Heart left ventricle (tissue), 13 donors: ENCODE measurements at regions not wholly inside any gene's neighbourhood (a gene's known extent, or its start where the extent isn't known, plus 50 kb on each side); places are given as distances from the start of the nearest gene placed in this dataset.

Source experiments
- POLR2A ChIP-seq, 2 donors: fragments of 450-650 bp; IDR thresholded peaks; one replicate each; pipeline ENCODE4 v1.6.1; 2017; ENCODE audit warnings: antibody characterized with exemption in 2 of 2, mild to moderate bottlenecking in 2 of 2, moderate library complexity in 2 of 2
- TF ChIP-seq, protein P1 (sequence below), 12 donors: fragments of 200-600 bp; sonication (generic) in 4 of 12; IDR thresholded peaks; one replicate each; pipeline versions ENCODE4 v1.5.0 to v1.8.0; 2018 to 2022; ENCODE audit warnings: antibody characterized with exemption in 12 of 12, mild to moderate bottlenecking in 5 of 12
- donor health status: ischemic (EF 13 %, LVEDD 7.1; RV severe dilation, severe dysfunction).
- donor health status: DM: no; HTN: yes; CAD: no.
- donor health status: DM: no; HTN: no; CAD: no.
- donor health status: ischemic (EF 25% LVEDD 6.9; RV normal size, moderate dysfunction).
- donor health status: ischemic (EF 25% LVEDD 5.7; RV mildly dilated, moderate dysfunction).
- donor health status: ischemic (EF 35%, LVEDD 5.7; RV mildly dilated, moderate dysfunction).
- donor health status: nonischemic (EF 11% LVEDD 7.7; RV severe dilation, severe dysfunction).
- donor health status: DM: yes; HTN: yes; CAD: no.
- donor health status: PGD.
- donor health status: ischemic (EF 29% LVEDD 5.4; RV normal size, mild dysfunction).
- donor health status: nonischemic (EF 23%, LVEDD 6.1; RV moderate dilation, normal function).

DNA sequence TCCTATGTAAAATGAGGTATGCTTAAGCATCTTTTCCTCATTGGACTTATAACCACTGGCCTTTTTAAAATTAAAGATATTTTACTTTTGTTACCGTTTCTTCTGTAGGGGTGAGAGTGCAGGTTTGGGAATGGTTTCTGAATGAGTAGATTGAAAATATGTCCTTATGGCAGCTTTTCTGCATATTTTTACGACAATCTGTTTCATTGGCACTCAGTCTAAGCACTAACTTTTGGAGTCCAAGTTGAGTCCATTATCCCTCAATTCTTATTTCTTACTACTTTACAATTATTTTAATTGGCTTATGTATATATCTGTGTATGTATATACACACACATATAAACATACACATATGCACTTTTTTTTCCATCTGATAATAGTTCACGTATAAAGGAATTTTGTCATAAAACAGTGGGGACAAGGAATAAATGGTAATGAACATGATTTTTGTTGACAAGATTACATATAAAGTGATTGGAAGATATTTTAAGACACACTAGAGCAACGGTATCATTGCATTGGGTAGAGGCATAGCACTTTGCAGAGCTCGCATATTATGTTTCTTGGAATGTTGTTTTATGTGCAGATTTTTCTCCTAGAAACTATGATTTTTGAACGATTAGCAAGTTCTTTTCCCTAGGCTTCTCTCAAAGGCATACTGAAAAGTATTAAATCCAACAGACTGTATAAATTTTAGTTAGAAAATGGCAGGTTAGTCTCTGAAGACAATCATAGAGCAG is 133.0 kb downstream of the FAT4 start:
- TF ChIP-seq, protein P1, sequence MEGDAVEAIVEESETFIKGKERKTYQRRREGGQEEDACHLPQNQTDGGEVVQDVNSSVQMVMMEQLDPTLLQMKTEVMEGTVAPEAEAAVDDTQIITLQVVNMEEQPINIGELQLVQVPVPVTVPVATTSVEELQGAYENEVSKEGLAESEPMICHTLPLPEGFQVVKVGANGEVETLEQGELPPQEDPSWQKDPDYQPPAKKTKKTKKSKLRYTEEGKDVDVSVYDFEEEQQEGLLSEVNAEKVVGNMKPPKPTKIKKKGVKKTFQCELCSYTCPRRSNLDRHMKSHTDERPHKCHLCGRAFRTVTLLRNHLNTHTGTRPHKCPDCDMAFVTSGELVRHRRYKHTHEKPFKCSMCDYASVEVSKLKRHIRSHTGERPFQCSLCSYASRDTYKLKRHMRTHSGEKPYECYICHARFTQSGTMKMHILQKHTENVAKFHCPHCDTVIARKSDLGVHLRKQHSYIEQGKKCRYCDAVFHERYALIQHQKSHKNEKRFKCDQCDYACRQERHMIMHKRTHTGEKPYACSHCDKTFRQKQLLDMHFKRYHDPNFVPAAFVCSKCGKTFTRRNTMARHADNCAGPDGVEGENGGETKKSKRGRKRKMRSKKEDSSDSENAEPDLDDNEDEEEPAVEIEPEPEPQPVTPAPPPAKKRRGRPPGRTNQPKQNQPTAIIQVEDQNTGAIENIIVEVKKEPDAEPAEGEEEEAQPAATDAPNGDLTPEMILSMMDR (IDR thresholded peaks at IDR 0.05): no peak
- TF ChIP-seq POLR2A (IDR thresholded peaks at IDR 0.05): no peak
